Ecto neural progenitor cell (in vitro differentiated cells): ENCODE measurements at regions not wholly inside any gene's neighbourhood (a gene's known extent, or its start where the extent isn't known, plus 50 kb on each side); places are given as distances from the start of the nearest gene placed in this dataset.

Source experiments
- DNase-seq: peaks from one replicate; pipeline ENCODE4 v3.0.0-alpha.2; 2018; ENCODE audit warnings: low spot score

DNA sequence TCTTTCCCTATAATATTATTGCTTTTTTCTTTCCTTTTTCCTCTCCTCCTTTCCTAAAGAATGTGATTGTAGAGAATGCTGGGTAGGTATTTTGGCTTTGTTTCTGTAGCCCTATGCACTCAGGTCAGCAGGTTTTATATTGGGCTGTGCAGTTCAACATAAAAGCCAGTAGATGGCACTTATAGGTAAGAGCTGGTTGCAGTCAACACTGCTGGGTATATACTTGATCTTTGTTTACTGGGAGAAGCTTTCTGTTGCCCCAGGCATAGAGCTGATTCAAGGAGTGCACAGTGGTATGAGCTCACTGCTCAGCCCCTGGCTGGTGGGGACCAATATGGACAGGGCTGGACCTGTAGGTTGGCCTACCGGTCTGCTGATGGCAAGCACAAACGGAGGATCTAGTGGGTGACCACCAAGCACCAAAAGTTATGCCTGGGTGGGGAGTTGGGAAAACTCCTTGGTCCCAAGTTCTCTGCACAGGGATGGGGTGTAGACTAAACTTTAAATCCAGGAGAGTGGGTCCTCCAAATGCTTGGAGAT lies 378.9 kb downstream of the PMP22 start:
- DNase-seq, result no peak

DNA sequence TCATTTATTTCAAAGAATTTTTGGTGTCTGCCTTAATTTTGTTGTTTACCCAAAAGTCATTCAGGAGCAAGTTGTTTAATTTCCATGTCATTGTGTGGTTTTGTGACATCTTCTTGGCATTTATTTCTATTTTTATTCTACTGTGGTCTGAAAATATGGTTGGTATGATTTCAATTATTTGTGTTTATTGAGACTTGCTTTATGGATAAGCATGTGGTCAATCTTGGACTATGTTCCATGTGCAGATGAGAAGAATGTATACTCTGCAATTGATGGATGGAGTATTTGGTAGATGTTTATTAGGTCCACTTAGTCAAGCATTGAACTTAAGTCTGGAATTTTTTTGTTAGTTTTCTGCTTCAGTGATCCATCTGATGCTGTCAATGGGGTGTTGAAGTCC lies 383.0 kb downstream of the PMP22 start:
- DNase-seq, result no peak

DNA sequence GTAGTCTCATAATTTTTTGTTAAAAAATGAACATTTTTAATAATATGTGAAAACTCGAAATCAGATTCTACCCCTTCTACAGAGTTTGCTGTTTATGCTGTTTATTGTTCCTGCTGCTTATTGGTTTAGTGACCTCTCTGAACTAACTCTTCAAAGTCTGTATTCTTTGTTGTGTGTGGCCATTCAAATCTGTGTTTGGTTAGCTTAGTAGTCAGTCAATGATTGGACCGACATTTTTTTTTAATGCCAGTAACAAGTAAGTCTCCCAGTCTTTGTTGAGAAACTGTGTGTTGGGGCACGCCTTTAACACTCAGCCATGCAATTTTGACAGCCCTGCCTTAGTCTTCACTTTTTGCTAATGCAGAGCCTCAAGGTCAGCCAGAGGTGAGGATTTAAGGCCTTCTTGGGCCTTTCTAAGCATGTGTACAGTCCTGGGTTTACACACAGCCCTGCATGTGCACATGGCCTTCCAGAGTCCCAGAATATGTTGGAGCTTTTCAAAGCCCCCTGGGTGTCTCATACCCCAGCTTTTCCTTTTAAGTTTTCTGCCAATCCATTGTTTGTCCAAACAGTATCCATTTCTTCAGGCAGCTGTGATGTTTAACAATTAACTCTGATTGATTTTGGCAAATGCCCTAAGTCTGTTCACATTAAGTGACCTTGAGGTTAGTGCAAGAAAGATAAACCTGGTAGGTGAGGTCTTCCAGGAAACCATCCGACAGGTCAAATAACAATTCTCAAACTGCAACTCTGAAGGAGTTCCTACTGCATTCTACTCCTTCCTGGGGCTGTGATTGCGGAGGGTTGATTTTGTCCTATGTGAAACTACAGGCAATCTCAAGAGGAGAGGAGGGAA lies 389.3 kb downstream of the PMP22 start:
- DNase-seq, result no peak

DNA sequence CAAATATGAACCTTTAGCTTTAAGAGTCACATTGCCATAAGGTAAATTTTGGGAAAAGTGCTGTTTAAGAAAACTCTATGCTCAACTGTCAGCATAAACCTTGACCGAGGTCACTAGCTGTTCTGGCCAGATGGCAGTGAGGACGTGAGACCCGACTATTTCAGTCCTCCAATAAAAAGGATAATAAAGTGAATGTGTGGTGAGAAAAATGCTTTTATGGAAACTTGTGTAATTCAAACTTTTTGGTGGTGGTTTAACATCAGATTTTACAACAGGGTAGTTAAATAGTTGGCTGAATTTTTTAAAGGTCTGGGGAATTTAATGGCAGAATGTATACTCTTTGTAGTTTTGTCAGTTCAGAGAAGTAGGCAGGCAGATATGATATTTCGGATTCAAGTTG lies 391.1 kb downstream of the PMP22 start:
- no peak for DNase-seq

DNA sequence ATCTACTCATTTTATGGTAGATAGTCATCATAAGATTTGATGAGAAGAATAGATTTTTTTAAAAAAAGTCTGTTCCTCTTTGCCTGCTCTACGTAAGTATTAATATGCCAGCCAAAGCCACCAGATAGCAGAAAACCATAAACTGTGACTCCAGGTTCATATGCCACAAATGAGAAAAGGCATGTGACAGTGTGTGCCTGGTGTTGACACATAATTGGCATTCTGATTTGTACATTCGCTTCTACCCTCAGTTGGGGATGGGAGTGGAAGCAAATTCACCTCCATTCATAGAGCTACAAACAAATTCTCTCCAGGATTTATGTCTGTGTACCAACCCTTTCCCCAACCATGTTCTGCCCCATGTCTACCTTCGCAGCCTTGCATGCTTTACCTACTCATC lies 391.6 kb downstream of the PMP22 start:
- no peak for DNase-seq

DNA sequence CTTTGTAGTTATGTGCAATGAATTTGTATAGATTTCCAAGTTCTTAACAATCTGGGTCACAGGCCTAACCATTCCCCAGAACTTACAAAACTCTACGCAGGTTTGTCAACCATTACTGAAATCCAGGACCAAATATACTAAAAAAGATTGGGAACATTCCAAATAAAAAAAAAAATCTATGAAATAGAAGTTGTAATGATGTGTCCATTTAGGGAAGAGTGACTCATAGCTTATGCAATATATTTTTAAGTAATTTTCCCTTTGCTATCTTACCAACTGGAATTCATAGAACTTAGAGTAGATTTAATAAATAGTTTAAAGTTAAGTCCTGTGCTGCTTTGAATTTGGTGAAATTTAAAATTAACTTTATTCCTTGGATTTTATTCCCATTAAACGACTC lies 393.2 kb downstream of the PMP22 start:
- no peak for DNase-seq

DNA sequence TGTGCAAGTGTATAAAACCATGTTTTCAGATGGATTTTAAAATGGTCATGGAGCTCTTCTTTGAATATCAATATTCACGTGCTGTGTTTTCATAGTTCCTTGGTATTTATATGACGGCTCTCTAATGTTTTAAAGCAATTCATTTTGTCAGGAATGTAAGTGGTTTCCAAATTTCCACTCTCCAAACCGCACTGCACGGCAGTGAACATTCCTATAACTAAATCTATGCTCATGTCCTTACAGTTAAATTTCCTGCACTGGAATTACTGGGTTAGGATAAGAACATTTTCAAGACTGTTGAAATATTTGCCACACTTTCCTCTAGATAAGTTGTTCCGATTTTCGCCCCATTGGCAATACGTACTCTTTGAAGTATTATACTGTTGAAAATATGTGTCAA lies 398.9 kb downstream of the PMP22 start:
- DNase-seq, result no peak

DNA sequence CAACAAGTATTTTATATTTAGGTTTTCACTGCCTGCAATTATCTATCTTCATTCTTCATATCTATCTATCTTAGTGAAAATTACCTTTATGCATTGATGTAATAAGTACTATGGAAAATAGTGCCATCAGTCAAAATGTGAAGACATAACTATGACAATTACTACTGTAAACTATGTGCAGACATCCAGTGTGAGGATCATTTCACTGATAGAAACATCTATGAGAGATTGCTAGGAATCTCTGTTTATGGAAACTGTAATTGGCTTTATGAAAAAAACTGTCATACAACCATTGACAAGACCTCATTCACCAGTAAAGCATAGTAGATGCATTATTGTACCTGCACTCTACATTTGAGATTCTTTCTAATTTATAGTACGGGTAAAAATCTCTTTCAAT lies 401.0 kb downstream of the PMP22 start:
- DNase-seq, result no peak

DNA sequence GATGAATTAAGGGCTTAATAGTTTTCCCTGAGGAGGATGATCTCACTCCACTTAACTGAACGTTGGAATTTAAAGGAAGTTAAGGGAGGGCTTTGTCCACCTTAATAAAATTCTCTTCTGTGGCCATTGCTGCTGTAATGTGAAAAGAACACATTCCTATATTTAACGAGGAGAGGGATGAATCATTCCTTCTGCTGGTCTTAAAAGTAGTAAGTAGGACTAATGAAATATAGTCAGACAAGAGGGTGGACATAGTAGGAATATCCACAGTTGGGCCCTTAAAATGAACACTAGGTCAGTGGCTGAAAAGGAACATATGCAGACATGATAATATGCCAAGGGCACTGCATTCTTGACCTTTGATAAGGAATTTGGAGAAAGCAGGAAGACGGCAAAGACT lies 405.6 kb downstream of the PMP22 start:
- DNase-seq, result no peak

DNA sequence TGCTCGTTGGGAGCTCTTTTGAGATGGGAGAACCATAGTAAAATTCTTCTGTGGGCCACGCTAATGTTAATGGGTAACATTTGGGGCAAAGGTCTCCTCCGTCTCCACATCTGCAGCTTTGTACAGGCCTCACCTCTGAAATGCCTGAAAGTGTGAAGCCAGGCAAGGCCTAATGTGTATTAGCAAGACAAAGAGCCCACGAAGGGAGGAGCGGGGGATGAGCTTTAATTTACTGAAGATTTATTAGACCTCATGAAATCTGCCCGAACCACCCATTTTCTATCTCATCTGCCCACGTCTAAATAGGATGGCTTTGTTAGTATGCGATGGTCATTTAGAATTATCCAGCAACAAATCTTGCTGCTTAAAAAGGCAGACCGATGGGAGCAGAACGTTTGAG lies 408.9 kb downstream of the PMP22 start:
- DNase-seq, result peak; percentile 54

DNA sequence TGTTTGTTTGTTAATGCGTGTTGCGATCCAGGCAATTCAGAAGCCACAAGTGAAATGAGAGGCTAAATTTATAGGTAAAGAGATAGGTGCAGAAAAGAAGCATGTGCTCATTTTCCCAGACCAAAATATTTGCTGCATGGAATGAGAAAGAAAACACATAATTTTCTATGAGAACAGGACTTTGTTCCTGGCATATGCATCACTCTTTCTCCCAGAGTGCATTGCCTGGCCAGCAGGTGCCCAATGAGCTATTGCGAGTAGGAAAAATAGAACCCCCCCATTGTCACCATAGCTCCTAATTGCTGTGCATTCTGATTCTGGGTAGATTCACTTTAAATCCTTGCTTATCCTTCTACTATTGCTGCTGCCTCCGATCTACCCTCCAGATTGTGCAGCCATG lies 410.4 kb downstream of the PMP22 start:
- no peak for DNase-seq

DNA sequence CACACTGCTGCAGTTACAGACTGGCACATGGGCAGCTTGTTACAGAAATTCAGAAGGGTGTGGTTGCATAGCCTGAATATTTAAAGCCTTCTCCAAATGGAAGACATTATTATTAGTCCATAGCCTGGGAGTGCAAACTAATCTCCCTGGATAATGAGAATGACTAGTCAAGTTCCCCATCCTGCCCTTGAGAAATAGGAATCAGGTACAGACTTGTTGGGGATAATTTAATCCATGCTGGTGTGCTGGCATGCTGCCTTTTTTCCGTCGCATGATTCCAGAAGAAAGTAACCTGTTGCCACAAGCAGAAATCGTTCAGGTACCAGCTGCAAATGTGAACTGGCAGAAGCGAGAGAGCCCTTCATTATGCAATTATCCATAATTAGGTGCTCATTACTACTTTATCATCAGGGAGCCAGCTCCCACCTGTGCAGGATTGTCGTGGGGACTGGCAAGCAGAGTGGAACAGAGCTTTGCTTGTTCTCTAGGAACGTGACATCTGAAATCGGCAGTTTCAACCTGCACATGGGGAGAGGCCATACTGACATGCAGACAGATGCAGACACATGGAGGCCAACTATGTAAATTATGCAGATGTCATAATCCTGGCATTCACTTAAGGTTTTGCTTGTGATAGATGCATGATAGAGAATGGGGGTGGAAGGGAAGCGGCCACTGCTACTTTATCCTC lies 419.4 kb downstream of the PMP22 start:
- no peak for DNase-seq

DNA sequence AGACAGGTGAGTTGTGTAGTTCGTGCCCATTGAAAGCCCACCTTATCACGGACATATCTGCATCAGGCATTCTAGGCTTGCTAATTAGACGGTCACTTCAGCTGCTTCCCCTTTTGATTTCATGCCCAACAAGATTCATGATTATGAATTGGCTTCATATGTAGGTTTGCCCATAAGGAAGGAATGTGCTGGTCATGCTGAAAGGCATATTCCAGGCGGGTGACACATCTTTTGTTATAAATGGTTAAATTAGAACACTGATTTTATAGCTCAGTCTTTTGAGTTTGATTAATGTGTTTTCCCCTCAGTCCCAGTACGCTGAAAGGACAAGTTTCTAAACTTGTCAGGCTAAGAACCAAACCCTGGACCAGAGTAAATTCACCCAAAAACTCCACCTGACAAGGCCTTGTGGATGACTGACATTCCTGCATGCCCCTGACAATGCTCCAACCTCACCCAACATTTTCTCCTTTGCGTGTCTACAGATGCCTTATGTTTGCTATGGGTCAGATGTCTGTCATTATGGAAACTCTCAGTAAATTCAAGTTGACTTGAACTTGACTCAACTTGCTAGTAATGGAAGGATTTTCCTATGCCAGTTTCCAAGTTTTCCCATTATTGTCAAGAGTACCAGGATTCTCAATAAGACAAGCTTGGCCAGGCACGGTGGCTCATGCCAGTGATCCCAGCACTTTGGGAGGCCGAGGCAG lies 421.9 kb downstream of the PMP22 start:
- no peak for DNase-seq

DNA sequence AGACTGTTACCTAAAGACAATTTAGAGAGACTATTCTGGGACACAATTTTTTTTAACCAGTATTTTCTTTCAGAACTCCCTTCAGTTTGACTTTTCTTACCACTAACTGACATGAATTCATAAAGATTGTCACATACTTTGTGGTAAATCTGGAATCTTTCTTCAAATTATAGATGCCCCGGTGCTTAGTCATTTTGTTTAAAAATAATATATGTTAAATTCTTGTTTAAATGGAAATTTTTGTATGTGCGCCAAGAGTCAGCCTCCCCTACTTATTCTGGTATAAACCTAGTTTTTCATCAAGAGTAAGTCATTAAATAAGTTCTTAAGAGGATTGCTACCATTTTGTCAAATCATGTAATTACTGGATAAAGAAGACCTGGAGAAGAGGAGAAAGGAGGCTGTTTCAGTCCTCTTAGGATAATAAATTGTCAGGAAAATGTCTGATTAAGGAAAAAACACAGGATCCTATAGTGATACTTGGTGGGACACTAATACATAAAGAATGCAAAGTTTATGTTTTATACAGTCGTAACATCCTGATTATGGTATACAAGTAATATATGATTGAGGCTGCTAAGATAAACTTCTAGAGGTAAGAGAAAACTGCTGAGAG lies 424.4 kb downstream of the PMP22 start:
- no peak for DNase-seq

DNA sequence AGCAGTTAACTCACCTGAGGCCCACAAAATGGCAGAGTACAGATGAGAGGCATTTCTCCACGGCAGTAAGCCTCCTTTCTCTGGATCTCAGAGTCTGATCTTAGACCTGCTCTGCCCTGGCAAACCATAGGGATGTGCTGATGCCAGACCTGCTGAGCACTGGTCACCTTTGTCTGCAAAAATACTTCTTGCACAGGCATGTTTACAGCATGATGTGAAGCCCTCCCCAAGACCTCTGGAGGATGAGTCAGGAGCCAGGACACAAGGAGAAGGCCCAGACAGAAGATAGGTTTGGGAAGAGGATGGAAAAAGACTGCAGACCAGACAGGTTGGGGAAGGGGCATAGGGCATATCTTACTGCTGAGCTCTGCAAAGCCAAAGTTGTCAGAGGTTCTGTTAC lies 426.6 kb downstream of the PMP22 start:
- DNase-seq, result no peak

DNA sequence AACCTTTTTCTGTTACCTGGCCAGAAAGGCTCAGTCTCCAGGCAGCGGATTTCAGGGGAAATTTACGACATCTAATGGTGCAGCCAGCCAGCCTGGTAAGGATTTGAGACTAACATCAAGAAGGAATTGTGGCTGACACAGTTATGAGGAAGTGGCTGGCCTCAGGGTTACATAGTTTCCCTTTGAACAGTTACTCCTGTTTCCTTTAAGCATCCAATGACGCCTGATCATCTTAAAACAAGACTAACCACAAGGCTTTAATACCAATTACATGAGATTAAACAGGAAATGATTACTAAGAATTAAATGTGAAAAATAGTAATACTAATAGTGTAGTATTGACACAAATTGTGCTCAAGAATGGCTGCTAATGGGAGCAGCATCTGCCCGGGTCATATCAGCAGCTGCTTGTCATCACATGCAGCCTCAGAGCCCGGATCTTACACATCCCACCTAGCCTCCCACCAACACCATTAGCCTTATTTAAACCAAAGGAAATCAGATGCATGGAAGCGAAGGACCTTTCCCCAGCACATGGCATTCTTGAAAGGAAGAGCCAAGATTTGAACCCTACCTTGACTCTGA lies 431.8 kb downstream of the PMP22 start:
- no peak for DNase-seq

DNA sequence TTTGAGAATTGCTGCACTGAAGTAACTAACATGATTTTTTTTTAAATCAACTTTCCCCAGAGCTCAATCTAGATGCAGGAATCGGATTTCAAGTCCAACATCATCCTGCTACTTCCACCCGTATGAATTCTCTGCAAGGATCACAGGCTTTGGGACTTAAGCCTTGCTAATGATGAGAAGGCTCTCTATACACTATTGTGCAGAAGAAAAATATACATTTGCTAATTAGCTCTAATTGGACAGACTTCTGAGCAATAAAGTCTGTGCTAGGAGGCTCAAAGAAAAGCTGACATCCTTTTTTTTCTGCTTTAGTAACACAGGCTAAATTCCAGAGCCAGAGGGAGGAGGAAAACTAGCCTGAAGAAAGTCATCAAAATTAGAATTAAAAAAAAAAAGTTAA lies 433.6 kb downstream of the PMP22 start:
- no peak for DNase-seq

DNA sequence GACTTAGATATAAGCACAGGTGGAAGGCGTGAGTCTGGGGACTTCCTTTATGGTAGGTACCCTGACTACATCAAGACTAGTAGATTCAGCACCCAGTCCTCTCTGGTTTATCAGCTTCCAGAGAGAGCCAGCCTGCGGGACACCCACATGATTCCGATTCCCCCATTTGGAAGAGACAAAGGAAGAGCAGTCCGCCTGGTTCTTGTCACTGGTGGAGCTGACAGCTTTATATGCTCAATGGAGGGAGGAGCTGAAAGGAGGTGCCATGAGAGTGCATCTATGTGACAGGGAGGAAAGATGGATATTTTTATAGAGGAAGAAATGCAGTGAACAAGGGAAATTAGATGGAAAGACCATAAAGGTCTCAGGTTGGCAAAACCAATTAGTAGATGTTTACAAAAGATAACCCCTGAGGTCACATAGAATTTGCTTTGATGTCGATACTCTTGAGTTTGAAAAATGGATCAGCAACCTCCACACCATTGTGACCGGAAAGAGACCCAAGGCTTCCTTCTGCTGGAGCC lies 437.7 kb downstream of the PMP22 start:
- no peak for DNase-seq

DNA sequence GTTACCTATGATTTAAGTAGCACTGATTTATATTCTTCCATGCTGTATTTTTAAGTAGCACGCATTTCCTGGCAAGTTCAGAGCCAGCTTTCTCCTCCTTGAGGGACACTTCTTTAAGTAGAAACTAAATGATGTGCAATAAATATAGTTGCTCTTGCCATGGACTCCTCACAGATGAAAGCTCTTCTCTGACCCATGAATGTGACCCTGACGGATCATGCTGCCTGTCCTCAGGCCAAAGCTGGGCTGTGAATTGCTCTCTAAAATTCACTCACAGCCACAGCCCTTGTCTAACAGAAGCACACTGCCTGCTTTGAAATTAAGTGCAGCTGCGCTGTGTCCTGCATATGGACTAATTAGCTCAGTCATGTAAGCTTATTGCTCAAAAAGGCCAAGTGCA lies 438.8 kb downstream of the PMP22 start:
- DNase-seq, result no peak

DNA sequence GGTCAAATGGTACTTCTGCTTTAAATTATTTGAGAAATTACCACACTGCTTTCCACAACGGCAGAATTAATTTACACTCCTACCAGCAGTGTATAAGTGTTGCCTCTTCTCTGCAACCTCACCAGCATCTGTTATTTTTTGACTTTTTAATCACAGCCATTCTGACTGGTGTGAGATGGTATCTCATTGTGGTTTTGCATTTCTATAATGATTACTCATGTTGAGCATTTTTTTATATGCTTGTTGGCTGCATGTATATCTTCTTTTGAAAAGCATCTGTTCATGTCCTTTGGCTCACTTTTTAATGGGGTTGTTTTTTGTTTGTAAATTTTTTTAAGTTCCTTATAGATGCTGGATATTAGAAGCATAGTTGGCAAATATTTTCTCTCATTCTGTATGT lies 446.7 kb downstream of the PMP22 start:
- no peak for DNase-seq

DNA sequence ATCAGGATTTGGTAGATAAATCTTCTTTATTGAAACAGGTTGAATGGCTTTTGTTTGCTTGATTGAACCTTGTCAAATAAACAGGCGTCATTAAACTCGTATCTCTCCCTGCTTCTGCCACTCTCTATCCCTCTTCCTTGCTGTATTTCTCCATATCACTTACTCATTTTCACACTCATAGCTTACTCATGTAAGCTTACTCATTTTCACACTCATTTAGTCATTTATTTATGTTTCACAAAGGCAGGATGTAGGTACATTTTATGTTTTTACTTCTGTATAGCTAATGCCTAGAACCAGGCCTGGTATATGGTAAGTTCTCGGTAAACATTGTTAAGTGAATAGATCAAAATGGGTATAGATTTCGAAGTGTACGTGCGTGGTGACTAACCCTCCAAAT lies 450.0 kb downstream of the PMP22 start:
- no peak for DNase-seq
